IMR-90 (cell line): ENCODE measurements at regions not wholly inside any gene's neighbourhood (a gene's known extent, or its start where the extent isn't known, plus 50 kb on each side); places are given as distances from the start of the nearest gene placed in this dataset.

Source experiments
- ATAC-seq: fragments of 200-7000 bp; cut with Tn5 transposase; 2 replicates; pipeline ENCODE4 v1.9.1; 2020; ENCODE audit warnings: low read depth, mild to moderate bottlenecking, moderate library complexity
- BruUV-seq: library from RNA; stranded (reverse); fragments of 400-500 nt; replicated peaks from 2 replicates; lab custom pipeline; 2021; lab: Mats Ljungman, UMichigan
- CTCF ChIA-PET: fragments of 300-600 bp; formaldehyde crosslinking; extraction: SDS; loops from one replicate; lab custom pipeline; 2021; ENCODE audit warnings: antibody characterized with exemption; lab: Yijun Ruan, JAX
- POLR2A ChIA-PET: fragments of 300-600 bp; sonication (Branson Sonifier 250); formaldehyde crosslinking; loops from one replicate; lab custom pipeline; 2022; ENCODE audit warnings: antibody characterized with exemption; ENCODE audit not compliant: unreplicated experiment; lab: Charles Lee
- DNase-seq: peaks from one replicate; pipeline ENCODE4 v3.0.0; 2013
- H2AFZ ChIP-seq: replicated peaks from 2 replicates; pipeline ENCODE3; 2013; ENCODE audit warnings: low read length, mild to moderate bottlenecking; ENCODE audit not compliant: poor library complexity
- H2AK5ac ChIP-seq: 2 replicates; pipeline ENCODE4 v1.6.1; 2013; ENCODE audit warnings: low read depth, low read length, inconsistent platforms
- H2AK9ac ChIP-seq: replicated peaks from 2 replicates; pipeline ENCODE3; 2013; ENCODE audit warnings: mild to moderate bottlenecking, low read depth, low read length, moderate library complexity; ENCODE audit not compliant: poor library complexity
- H2BK120ac ChIP-seq: 2 replicates; pipeline ENCODE4 v1.6.1; 2013; ENCODE audit warnings: low read depth, low read length, inconsistent platforms
- H2BK15ac ChIP-seq: 3 replicates; pipeline ENCODE4 v1.6.1; 2013; ENCODE audit warnings: low read depth, low read length, inconsistent platforms
- H2BK20ac ChIP-seq: 2 replicates; pipeline ENCODE4 v1.6.1; 2013; ENCODE audit warnings: low read depth, mild to moderate bottlenecking, inconsistent platforms, low read length, moderate library complexity
- H2BK5ac ChIP-seq: 2 replicates; pipeline ENCODE4 v1.6.1; 2013; ENCODE audit warnings: mild to moderate bottlenecking, low read depth, low read length, inconsistent platforms; ENCODE audit not compliant: poor library complexity, severe bottlenecking
- H3K14ac ChIP-seq: replicated peaks from 2 replicates; pipeline ENCODE4 v1.6.1; 2013; ENCODE audit warnings: low read depth, low read length, inconsistent platforms
- H3K18ac ChIP-seq: 2 replicates; pipeline ENCODE4 v1.6.1; 2013; ENCODE audit warnings: low read depth, low read length, control low read depth
- H3K23ac ChIP-seq: 2 replicates; pipeline ENCODE4 v1.6.1; 2013; ENCODE audit warnings: low read depth, low read length, inconsistent platforms
- H3K27ac ChIP-seq: 2 replicates; pipeline ENCODE4 v1.5.1; 2013; ENCODE audit warnings: mild to moderate bottlenecking, control low read depth, low read length; ENCODE audit not compliant: insufficient read depth
- H3K27me3 ChIP-seq: 2 replicates; pipeline ENCODE4 v1.6.1; 2013; ENCODE audit warnings: low read length; ENCODE audit not compliant: control insufficient read depth, insufficient read depth
- H3K36me3 ChIP-seq: 2 replicates; pipeline ENCODE4 v1.6.1; 2013; ENCODE audit warnings: low read length, mixed read lengths; ENCODE audit not compliant: control insufficient read depth, insufficient read depth
- H3K4ac ChIP-seq: 2 replicates; pipeline ENCODE4 v1.6.1; 2013; ENCODE audit warnings: low read depth, low read length, inconsistent platforms
- H3K4me1 ChIP-seq: 2 replicates; pipeline ENCODE4 v1.6.1; 2013; ENCODE audit warnings: low read length, mixed read lengths; ENCODE audit not compliant: control insufficient read depth, insufficient read depth
- H3K4me2 ChIP-seq: 2 replicates; pipeline ENCODE4 v1.6.1; 2013; ENCODE audit warnings: low read depth, mild to moderate bottlenecking, control low read depth, low read length, moderate library complexity
- H3K4me3 ChIP-seq: 2 replicates; pipeline ENCODE4 v1.5.1; 2013; ENCODE audit warnings: low read depth, mild to moderate bottlenecking, control low read depth, low read length, moderate library complexity; ENCODE audit not compliant: insufficient read depth
- H3K56ac ChIP-seq: 2 replicates; pipeline ENCODE4 v1.6.1; 2013; ENCODE audit warnings: low read length, inconsistent platforms; ENCODE audit not compliant: insufficient read depth; ENCODE audit errors: extremely low read depth
- H3K79me1 ChIP-seq, 2 experiments: 2 replicates each; pipeline ENCODE4 v1.6.1; 2013; ENCODE audit warnings: low read length in 2 of 2, inconsistent platforms in 1 of 2, low read depth in 1 of 2
- H3K9ac ChIP-seq: 2 replicates; pipeline ENCODE4 v1.6.1; 2013; ENCODE audit warnings: low read depth, low read length, control low read depth
- H3K9me1 ChIP-seq: 2 replicates; pipeline ENCODE4 v1.6.1; 2013; ENCODE audit warnings: low read length, inconsistent platforms; ENCODE audit not compliant: insufficient read depth
- H3K9me3 ChIP-seq: 2 replicates; pipeline ENCODE4 v1.6.1; 2013; ENCODE audit warnings: low read length; ENCODE audit not compliant: control insufficient read depth, insufficient read depth
- H4K20me1 ChIP-seq: 2 replicates; pipeline ENCODE4 v1.6.1; 2013; ENCODE audit warnings: low read length, inconsistent platforms; ENCODE audit not compliant: insufficient read depth
- H4K5ac ChIP-seq: 2 replicates; pipeline ENCODE4 v1.6.1; 2013; ENCODE audit warnings: mild to moderate bottlenecking, low read depth, low read length, control low read depth
- H4K8ac ChIP-seq, 2 experiments: 2 replicates each; pipeline ENCODE4 v1.6.1; 2013; ENCODE audit warnings: low read depth in 2 of 2, low read length in 2 of 2, control low read depth in 1 of 2, inconsistent platforms in 1 of 2
- H4K91ac ChIP-seq: 2 replicates; pipeline ENCODE4 v1.6.1; 2013; ENCODE audit warnings: low read depth, low read length, inconsistent platforms; ENCODE audit not compliant: insufficient read depth
- CHD1 ChIP-seq: IDR thresholded peaks from 2 replicates; pipeline ENCODE4 v1.6.1; 2012; ENCODE audit warnings: low read depth, low read length, improper control_type of control experiment
- ELK1 ChIP-seq: fragments of 150-350 bp; IDR thresholded peaks from 2 replicates; pipeline ENCODE4 v1.6.1; 2016; ENCODE audit warnings: low read depth, mild to moderate bottlenecking, low read length, moderate library complexity, borderline replicate concordance
- MAZ ChIP-seq: IDR thresholded peaks from 2 replicates; pipeline ENCODE4 v1.6.1; 2012; ENCODE audit warnings: low read depth, mild to moderate bottlenecking, low read length, improper control_type of control experiment, moderate library complexity, borderline replicate concordance
- NFE2L2 ChIP-seq: fragments of 150-350 bp; IDR thresholded peaks from 2 replicates; pipeline ENCODE4 v1.6.1; 2016; ENCODE audit warnings: low read depth, mild to moderate bottlenecking, low read length
- POLR2A ChIP-seq: IDR thresholded peaks from 2 replicates; pipeline ENCODE4 v1.6.1; 2012; ENCODE audit warnings: mild to moderate bottlenecking, low read depth, low read length
- USF2 ChIP-seq: fragments of 150-350 bp; IDR thresholded peaks from 2 replicates; pipeline ENCODE4 v1.6.1; 2017; ENCODE audit warnings: mild to moderate bottlenecking, antibody characterized with exemption, low read length, low read depth
- WGBS, 2 experiments: methylation state at CpG; one replicate each; pipeline versions ENCODE4 v1.1.5 to v1.1.7; 2013; ENCODE audit warnings: missing lambda C conversion rate in 2 of 2; ENCODE audit not compliant: insufficient read length in 1 of 2; ENCODE audit errors: extremely low coverage in 2 of 2; 5-methylcytosine and 5-hydroxymethylcytosine counted together
- dilution Hi-C: fragments of 300-500 bp; cut with HindIII; formaldehyde crosslinking; loops from one replicate; pipeline ENCODE4 v1.14.3; 2018; ENCODE audit warnings: low sequenced_read_pairs; ENCODE audit not compliant: unreplicated experiment
- in situ Hi-C: fragments of 300-500 bp; cut with MboI; formaldehyde crosslinking; loops from 3 replicates; pipeline ENCODE4 v1.14.3; 2019; ENCODE audit warnings: low sequenced_read_pairs, inconsistent platforms, mixed read lengths
- intact Hi-C: fragments of 100-400 bp; cut with micrococcal nuclease; formaldehyde crosslinking; loops from 2 replicates; pipeline ENCODE4 v1.10.0; 2022

- Histone ChIP-seq H2BK120ac (no peak overlapping the region), H3K9ac (no peak overlapping the region), H3K23ac (no peak overlapping the region), H4K20me1 (no peaks in the 10 kb centered on the region), H4K91ac (no peak overlapping the region), H3K14ac (no peak overlapping the region), H3K4ac (no peak overlapping the region), H2AK5ac (no peak overlapping the region), H3K4me1 (no peaks in the 10 kb centered on the region), H2BK15ac (no peak overlapping the region), H3K79me1 (no peaks in the 10 kb centered on the region), H2BK5ac (no peak overlapping the region), H3K18ac (no peak overlapping the region), H3K27me3 (peaks cover 3% of the 10 kb centered on the region), H3K56ac (no peak overlapping the region), H3K36me3 (no peaks in the 10 kb centered on the region), H4K8ac (no peak overlapping the region), H3K9me3 (0 out of 2 replicates have a peak, but pooled peaks cover 2% of the 10 kb centered on the region), H2AFZ (no peak overlapping the region), H3K4me2 (no peak overlapping the region), H2BK20ac (no peak overlapping the region), H3K27ac (no peak overlapping the region), H2AK9ac (no peak overlapping the region), H3K4me3 (no peak overlapping the region), H3K9me1 (no peaks in the 10 kb centered on the region), H4K5ac (no peak overlapping the region)
- no peak for ATAC-seq
- no peak for DNase-seq
- dilution Hi-C loops (no loop called here), in situ Hi-C loops (no loop called here), intact Hi-C loops (no loop called here)
- no CpG with 5 or more reads among the region's 10 CpGs for WGBS, 2 experiments
- TF ChIP-seq ELK1 (no peak), NFE2L2 (no peak), CHD1 (no peak), USF2 (no peak), MAZ (no peak), POLR2A (no peak)
- ChIA-PET POLR2A (no interaction called here), CTCF (no interaction called here)
- BruUV-seq: no TSS peak
Observed at GRCh38 chr13:111403266-111403665, 82.8 kb downstream of the TEX29 start.
